Liver (tissue), 8 donors: ENCODE measurements at regions not wholly inside any gene's neighbourhood (a gene's known extent, or its start where the extent isn't known, plus 50 kb on each side); places are given as distances from the start of the nearest gene placed in this dataset.
"Not testable (repeated sequence)": the region's sequence is repeated elsewhere in the genome, so short reads cannot be mapped to it uniquely, and the experiment has no call there.

Source experiments
- DNase-seq: peaks from one replicate; pipeline ENCODE4 v3.0.0-alpha.2; 2017; ENCODE audit warnings: low spot score
- H3K27ac ChIP-seq, 2 donors: one replicate each; pipeline ENCODE4 v1.7.0; 2013; ENCODE audit warnings: inconsistent platforms in 2 of 2, low read length in 2 of 2, control low read depth in 1 of 2, low read depth in 1 of 2, mild to moderate bottlenecking in 1 of 2
- H3K27me3 ChIP-seq, 4 donors: one replicate each; pipeline versions ENCODE4 v1.6.1 to v1.7.0; 2013; ENCODE audit warnings: low read length in 3 of 4, inconsistent platforms in 1 of 4, mild to moderate bottlenecking in 1 of 4, moderate library complexity in 1 of 4; ENCODE audit not compliant: control insufficient read depth in 4 of 4, insufficient read depth in 4 of 4
- H3K36me3 ChIP-seq, 4 donors: one replicate each; pipeline versions ENCODE4 v1.6.1 to v1.7.0; 2013; ENCODE audit warnings: low read length in 3 of 4, mild to moderate bottlenecking in 3 of 4, low read depth in 1 of 4, moderate library complexity in 1 of 4; ENCODE audit not compliant: control insufficient read depth in 4 of 4, insufficient read depth in 3 of 4
- H3K4me1 ChIP-seq, 4 donors: one replicate each; pipeline versions ENCODE4 v1.6.1 to v1.7.0; 2013; ENCODE audit warnings: low read length in 3 of 4, mild to moderate bottlenecking in 3 of 4, moderate library complexity in 1 of 4; ENCODE audit not compliant: control insufficient read depth in 4 of 4, insufficient read depth in 4 of 4
- H3K4me3 ChIP-seq, 3 donors: one replicate each; pipeline versions ENCODE4 v1.6.1 to v1.7.0; 2013; ENCODE audit warnings: low read length in 3 of 3, control low read depth in 1 of 3, low read depth in 1 of 3, mild to moderate bottlenecking in 1 of 3
- H3K9ac ChIP-seq, 2 donors: one replicate each; pipeline ENCODE4 v1.7.0; 2013; ENCODE audit warnings: low read length in 2 of 2, mild to moderate bottlenecking in 2 of 2, moderate library complexity in 2 of 2, control low read depth in 1 of 2, low read depth in 1 of 2
- H3K9me3 ChIP-seq, 4 donors: one replicate each; pipeline versions ENCODE4 v1.6.1 to v1.7.0; 2013; ENCODE audit warnings: low read length in 3 of 4; ENCODE audit not compliant: control insufficient read depth in 4 of 4
- EGR1 ChIP-seq, 2 donors: IDR thresholded peaks; 2 replicates each; pipeline ENCODE4 v1.6.1; 2016 to 2018; ENCODE audit warnings: antibody characterized with exemption in 2 of 2, low read depth in 2 of 2
- FOXA1 ChIP-seq: IDR thresholded peaks from 2 replicates; pipeline ENCODE4 v1.6.1; 2016; ENCODE audit warnings: antibody characterized with exemption
- GABPA ChIP-seq, 2 donors: IDR thresholded peaks in 1 of 2; conservative IDR thresholded peaks in 1 of 2; 2 replicates each; pipeline ENCODE4 v1.6.1; 2016; ENCODE audit warnings: antibody characterized with exemption in 2 of 2, mild to moderate bottlenecking in 1 of 2, moderate library complexity in 1 of 2
- HNF4A ChIP-seq, 2 donors: conservative IDR thresholded peaks; 2 replicates each; pipeline ENCODE4 v1.6.1; 2016; ENCODE audit warnings: antibody characterized with exemption in 2 of 2, mild to moderate bottlenecking in 2 of 2
- HNF4G ChIP-seq: IDR thresholded peaks from 2 replicates; pipeline ENCODE4 v1.6.1; 2016; ENCODE audit warnings: antibody characterized with exemption
- JUND ChIP-seq, 2 donors: IDR thresholded peaks; 2 replicates each; pipeline ENCODE4 v1.6.1; 2016; ENCODE audit warnings: antibody characterized with exemption in 2 of 2
- RAD21 ChIP-seq, 2 donors: IDR thresholded peaks; 2 replicates each; pipeline ENCODE4 v1.6.1; 2016; ENCODE audit warnings: antibody characterized with exemption in 2 of 2, mild to moderate bottlenecking in 2 of 2
- YY1 ChIP-seq: IDR thresholded peaks from 2 replicates; pipeline ENCODE4 v1.6.1; 2016; ENCODE audit warnings: antibody characterized with exemption, mild to moderate bottlenecking
- WGBS: extraction: QIAGEN DNeasy Blood & Tissue Kit; methylation state at CpG from one replicate; pipeline ENCODE4 v1.1.7; 2013; 5-methylcytosine and 5-hydroxymethylcytosine counted together
- TF ChIP-seq, protein P1 (sequence below): IDR thresholded peaks from 2 replicates; pipeline ENCODE4 v1.6.1; 2016; ENCODE audit warnings: antibody characterized with exemption, mild to moderate bottlenecking
- TF ChIP-seq, protein P2 (sequence below): IDR thresholded peaks from 2 replicates; pipeline ENCODE4 v1.6.1; 2016; ENCODE audit warnings: antibody characterized with exemption
- TF ChIP-seq, protein P3 (sequence below): IDR thresholded peaks from 2 replicates; pipeline ENCODE4 v1.6.1; 2016; ENCODE audit warnings: antibody characterized with exemption
- TF ChIP-seq, protein P4 (sequence below): IDR thresholded peaks from 2 replicates; pipeline ENCODE4 v1.6.1; 2016; ENCODE audit warnings: antibody characterized with exemption
- TF ChIP-seq, protein P5 (sequence below): fragments of 150-350 bp; IDR thresholded peaks from 2 replicates; pipeline ENCODE4 v1.5.1; 2017; ENCODE audit warnings: improper control_type of control experiment, low read depth, low read length; ENCODE audit not compliant: missing input control
- donor health status: healthy.
- donor health status: healthy.
- donor health status: healthy.
- donor health status: healthy.
- donor health status: healthy.

DNA sequence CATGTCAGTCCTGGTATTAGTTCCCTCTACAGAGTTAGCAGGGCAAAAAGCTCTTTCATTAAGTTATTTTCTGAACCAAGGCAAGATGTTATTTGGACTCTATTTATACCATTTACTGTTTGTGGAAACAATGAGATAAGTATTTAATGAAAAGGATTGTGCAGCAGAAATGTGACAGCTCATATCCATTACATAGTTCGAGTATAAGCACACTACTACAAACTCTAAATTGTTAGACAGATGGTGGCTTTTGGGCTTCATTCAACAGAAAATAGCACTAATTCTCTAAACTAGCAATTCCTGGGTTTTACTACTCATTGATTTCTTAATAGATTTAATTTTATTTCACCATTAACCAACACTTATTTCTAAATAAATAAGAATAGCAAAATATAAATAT, 95.2 kb upstream of the ANK2 start:
- no peaks in the 10 kb centered on the region for H3K9me3 ChIP-seq
- WGBS: 39% methylated on average over 1 of the region's 1 CpG
- H3K27me3 ChIP-seq: no peaks in the 10 kb centered on the region
- no peaks in the 10 kb centered on the region for H3K36me3 ChIP-seq
- no peak for TF ChIP-seq RAD21 (IDR thresholded peaks at IDR 0.05)
- TF ChIP-seq HNF4G: no peak
- no peak for TF ChIP-seq HNF4A (conservative IDR thresholded peaks at IDR 0.05)
- no peak for TF ChIP-seq GABPA (IDR thresholded peaks at IDR 0.05 in 1 of 2, conservative IDR thresholded peaks at IDR 0.05 in 1 of 2)
- no peak for TF ChIP-seq YY1
- TF ChIP-seq JUND (IDR thresholded peaks at IDR 0.05): no peak
- no peak for TF ChIP-seq EGR1 (IDR thresholded peaks at IDR 0.05; ENCODE audit: low read depth in 2 of 2)
- TF ChIP-seq, protein P1, sequence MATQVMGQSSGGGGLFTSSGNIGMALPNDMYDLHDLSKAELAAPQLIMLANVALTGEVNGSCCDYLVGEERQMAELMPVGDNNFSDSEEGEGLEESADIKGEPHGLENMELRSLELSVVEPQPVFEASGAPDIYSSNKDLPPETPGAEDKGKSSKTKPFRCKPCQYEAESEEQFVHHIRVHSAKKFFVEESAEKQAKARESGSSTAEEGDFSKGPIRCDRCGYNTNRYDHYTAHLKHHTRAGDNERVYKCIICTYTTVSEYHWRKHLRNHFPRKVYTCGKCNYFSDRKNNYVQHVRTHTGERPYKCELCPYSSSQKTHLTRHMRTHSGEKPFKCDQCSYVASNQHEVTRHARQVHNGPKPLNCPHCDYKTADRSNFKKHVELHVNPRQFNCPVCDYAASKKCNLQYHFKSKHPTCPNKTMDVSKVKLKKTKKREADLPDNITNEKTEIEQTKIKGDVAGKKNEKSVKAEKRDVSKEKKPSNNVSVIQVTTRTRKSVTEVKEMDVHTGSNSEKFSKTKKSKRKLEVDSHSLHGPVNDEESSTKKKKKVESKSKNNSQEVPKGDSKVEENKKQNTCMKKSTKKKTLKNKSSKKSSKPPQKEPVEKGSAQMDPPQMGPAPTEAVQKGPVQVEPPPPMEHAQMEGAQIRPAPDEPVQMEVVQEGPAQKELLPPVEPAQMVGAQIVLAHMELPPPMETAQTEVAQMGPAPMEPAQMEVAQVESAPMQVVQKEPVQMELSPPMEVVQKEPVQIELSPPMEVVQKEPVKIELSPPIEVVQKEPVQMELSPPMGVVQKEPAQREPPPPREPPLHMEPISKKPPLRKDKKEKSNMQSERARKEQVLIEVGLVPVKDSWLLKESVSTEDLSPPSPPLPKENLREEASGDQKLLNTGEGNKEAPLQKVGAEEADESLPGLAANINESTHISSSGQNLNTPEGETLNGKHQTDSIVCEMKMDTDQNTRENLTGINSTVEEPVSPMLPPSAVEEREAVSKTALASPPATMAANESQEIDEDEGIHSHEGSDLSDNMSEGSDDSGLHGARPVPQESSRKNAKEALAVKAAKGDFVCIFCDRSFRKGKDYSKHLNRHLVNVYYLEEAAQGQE: no peak
- TF ChIP-seq, protein P2, sequence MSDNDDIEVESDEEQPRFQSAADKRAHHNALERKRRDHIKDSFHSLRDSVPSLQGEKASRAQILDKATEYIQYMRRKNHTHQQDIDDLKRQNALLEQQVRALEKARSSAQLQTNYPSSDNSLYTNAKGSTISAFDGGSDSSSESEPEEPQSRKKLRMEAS: no peak
- TF ChIP-seq FOXA1: no peak
- TF ChIP-seq, protein P3, sequence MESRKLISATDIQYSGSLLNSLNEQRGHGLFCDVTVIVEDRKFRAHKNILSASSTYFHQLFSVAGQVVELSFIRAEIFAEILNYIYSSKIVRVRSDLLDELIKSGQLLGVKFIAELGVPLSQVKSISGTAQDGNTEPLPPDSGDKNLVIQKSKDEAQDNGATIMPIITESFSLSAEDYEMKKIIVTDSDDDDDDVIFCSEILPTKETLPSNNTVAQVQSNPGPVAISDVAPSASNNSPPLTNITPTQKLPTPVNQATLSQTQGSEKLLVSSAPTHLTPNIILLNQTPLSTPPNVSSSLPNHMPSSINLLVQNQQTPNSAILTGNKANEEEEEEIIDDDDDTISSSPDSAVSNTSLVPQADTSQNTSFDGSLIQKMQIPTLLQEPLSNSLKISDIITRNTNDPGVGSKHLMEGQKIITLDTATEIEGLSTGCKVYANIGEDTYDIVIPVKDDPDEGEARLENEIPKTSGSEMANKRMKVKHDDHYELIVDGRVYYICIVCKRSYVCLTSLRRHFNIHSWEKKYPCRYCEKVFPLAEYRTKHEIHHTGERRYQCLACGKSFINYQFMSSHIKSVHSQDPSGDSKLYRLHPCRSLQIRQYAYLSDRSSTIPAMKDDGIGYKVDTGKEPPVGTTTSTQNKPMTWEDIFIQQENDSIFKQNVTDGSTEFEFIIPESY: no peak
- TF ChIP-seq, protein P4, sequence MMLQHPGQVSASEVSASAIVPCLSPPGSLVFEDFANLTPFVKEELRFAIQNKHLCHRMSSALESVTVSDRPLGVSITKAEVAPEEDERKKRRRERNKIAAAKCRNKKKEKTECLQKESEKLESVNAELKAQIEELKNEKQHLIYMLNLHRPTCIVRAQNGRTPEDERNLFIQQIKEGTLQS: no peak
- no peak overlapping the region for H3K27ac ChIP-seq
- no peak overlapping the region for H3K4me3 ChIP-seq
- DNase-seq: no peak
- H3K4me1 ChIP-seq: no peaks in the 10 kb centered on the region
- H3K9ac ChIP-seq: no peak overlapping the region

DNA sequence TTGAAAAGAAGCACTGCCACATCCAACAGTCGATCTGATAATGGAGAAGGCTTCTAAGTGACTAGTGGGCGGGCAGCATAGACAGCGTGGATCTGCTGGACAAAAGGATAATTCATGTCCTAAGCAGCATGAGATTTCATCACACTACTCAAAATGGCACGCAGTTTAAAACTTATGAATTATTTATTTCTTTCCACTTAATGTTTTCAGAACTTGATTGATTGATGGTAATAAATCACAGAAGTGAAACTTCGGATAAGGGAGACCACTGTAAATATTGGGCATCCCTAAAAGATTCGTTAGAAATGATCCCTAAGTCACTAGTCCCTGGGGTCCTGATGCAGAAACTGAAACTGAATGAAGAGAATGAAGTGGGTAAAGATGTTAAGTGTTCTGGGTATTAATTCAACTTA, 93.0 kb upstream of the ANK2 start:
- H3K4me1 ChIP-seq: no peaks in the 10 kb centered on the region
- H3K9me3 ChIP-seq: no peaks in the 10 kb centered on the region
- H3K4me3 ChIP-seq: no peak overlapping the region
- H3K27me3 ChIP-seq: no peaks in the 10 kb centered on the region
- TF ChIP-seq, protein P5, sequence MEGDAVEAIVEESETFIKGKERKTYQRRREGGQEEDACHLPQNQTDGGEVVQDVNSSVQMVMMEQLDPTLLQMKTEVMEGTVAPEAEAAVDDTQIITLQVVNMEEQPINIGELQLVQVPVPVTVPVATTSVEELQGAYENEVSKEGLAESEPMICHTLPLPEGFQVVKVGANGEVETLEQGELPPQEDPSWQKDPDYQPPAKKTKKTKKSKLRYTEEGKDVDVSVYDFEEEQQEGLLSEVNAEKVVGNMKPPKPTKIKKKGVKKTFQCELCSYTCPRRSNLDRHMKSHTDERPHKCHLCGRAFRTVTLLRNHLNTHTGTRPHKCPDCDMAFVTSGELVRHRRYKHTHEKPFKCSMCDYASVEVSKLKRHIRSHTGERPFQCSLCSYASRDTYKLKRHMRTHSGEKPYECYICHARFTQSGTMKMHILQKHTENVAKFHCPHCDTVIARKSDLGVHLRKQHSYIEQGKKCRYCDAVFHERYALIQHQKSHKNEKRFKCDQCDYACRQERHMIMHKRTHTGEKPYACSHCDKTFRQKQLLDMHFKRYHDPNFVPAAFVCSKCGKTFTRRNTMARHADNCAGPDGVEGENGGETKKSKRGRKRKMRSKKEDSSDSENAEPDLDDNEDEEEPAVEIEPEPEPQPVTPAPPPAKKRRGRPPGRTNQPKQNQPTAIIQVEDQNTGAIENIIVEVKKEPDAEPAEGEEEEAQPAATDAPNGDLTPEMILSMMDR: no peak
- TF ChIP-seq HNF4A (conservative IDR thresholded peaks at IDR 0.05): no peak
- no peak for TF ChIP-seq EGR1 (IDR thresholded peaks at IDR 0.05; ENCODE audit: low read depth in 2 of 2)
- no peak for TF ChIP-seq GABPA (IDR thresholded peaks at IDR 0.05 in 1 of 2, conservative IDR thresholded peaks at IDR 0.05 in 1 of 2)
- no peak for TF ChIP-seq RAD21 (IDR thresholded peaks at IDR 0.05)
- no peaks in the 10 kb centered on the region for H3K36me3 ChIP-seq
- H3K9ac ChIP-seq: no peak overlapping the region
- no peak for DNase-seq
- no peak overlapping the region for H3K27ac ChIP-seq
- WGBS: 79% methylated on average over 6 of the region's 6 CpGs

DNA sequence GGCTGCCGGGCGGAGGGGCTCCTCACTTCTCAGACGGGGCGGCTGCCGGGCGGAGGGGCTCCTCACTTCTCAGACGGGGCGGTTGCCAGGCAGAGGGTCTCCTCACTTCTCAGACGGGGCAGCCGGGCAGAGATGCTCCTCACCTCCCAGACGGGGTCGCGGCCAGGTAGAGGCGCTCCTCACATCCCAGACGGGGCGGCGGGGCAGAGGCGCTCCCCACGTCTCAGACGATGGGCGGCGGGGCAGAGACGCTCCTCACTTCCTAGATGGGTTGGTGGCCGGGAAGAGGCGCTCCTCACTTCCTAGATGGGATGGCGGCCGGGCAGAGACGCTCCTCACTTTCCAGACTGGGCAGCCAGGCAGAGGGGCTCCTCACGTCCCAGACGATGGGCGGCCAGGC, 91.7 kb upstream of the ANK2 start:
- H3K4me1 ChIP-seq, H3K27ac ChIP-seq, H3K36me3 ChIP-seq, H3K27me3 ChIP-seq, DNase-seq, H3K4me3 ChIP-seq, H3K9ac ChIP-seq, H3K9me3 ChIP-seq: not testable (repeated sequence)
- WGBS: 96% methylated on average over 22 of the region's 31 CpGs
